Left forelimb (tissue), 1 donor: ENCODE measurements at regions not wholly inside any gene's neighbourhood (a gene's known extent, or its start where the extent isn't known, plus 50 kb on each side); places are given as distances from the start of the nearest gene placed in this dataset.
"Not testable (repeated sequence)": the region's sequence is repeated elsewhere in the genome, so short reads cannot be mapped to it uniquely, and the experiment has no call there.

Experiments used
- DNase-seq: peaks from one replicate; pipeline ENCODE4 v3.0.0-alpha.2; 2018; ENCODE audit warnings: low spot score

GRCh38 chr14:87312169-87312893 is 680.7 kb downstream of the GALC start:
- DNase-seq, result no peak

GRCh38 chr14:87309557-87309956 is 683.4 kb downstream of the GALC start:
- no peak for DNase-seq

GRCh38 chr14:87306409-87307168 is 686.4 kb downstream of the GALC start:
- no peak for DNase-seq

GRCh38 chr14:87305345-87305744 is 687.6 kb downstream of the GALC start:
- no peak for DNase-seq

- no peak for DNase-seq
Measured at GRCh38 chr14:87304404-87304803, 688.6 kb downstream of the GALC start.

GRCh38 chr14:87286826-87287225 is 706.2 kb downstream of the GALC start:
- no peak for DNase-seq

GRCh38 chr14:87286191-87286590 is 706.8 kb downstream of the GALC start:
- no peak for DNase-seq

- no peak for DNase-seq
Measured at GRCh38 chr14:87285506-87285905, 707.5 kb downstream of the GALC start.

GRCh38 chr14:87283547-87283946 is 709.4 kb downstream of the GALC start:
- DNase-seq, result no peak

- no peak for DNase-seq
Measured at GRCh38 chr14:87282266-87282665, 710.7 kb downstream of the GALC start.

GRCh38 chr14:87278415-87278814 is 714.6 kb downstream of the GALC start:
- DNase-seq, result no peak

GRCh38 chr14:87271331-87271730 is 721.7 kb downstream of the GALC start:
- DNase-seq, result no peak

- DNase-seq, result no peak
Measured at GRCh38 chr14:87268997-87269396, 724.0 kb downstream of the GALC start.

- no peak for DNase-seq
Measured at GRCh38 chr14:87264796-87265195, 728.2 kb downstream of the GALC start.

GRCh38 chr14:87264272-87264785 is 728.7 kb downstream of the GALC start:
- no peak for DNase-seq

GRCh38 chr14:87261621-87262020 is 731.4 kb downstream of the GALC start:
- DNase-seq, result no peak

GRCh38 chr14:87260460-87260859 is 732.5 kb downstream of the GALC start:
- DNase-seq, result no peak

GRCh38 chr14:87257421-87257820 is 735.6 kb downstream of the GALC start:
- DNase-seq, result no peak

GRCh38 chr14:87255058-87255457 is 737.9 kb downstream of the GALC start:
- DNase-seq, result no peak

- no peak for DNase-seq
Measured at GRCh38 chr14:87254331-87254874, 738.6 kb downstream of the GALC start.

- not testable (repeated sequence) for DNase-seq
Measured at GRCh38 chr14:87253791-87254190, 739.2 kb downstream of the GALC start.

GRCh38 chr14:87252103-87252502 is 740.9 kb downstream of the GALC start:
- DNase-seq, result no peak

GRCh38 chr14:87251011-87251410 is 742.0 kb downstream of the GALC start:
- DNase-seq, result no peak
